ENCODE measurements at regions not wholly inside any gene's neighbourhood (a gene's known extent, or its start where the extent isn't known, plus 50 kb on each side); places are given as distances from the start of the nearest gene placed in this dataset.

- no peak for TF ChIP-seq CTCF (IDR thresholded peaks at IDR 0.05; ENCODE audit: low read length, missing control alignments)
- DNase-seq (ENCODE audit: low read depth) = peak; percentile 30
- no peak overlapping the region for H3K4me3 ChIP-seq (replicated peaks; ENCODE audit: low read depth, low read length)
These were observed 164.8 kb upstream of the SGK1 start for GRCh38 chr6:134482593-134483270.

- TF ChIP-seq CTCF (IDR thresholded peaks at IDR 0.05; ENCODE audit: low read length, missing control alignments) = no peak
- no peak overlapping the region for H3K4me3 ChIP-seq (replicated peaks; ENCODE audit: low read depth, low read length)
- DNase-seq (ENCODE audit: low read depth) = no peak
These were observed 164.1 kb upstream of the SGK1 start for GRCh38 chr6:134481966-134482365.

- H3K4me3 ChIP-seq (replicated peaks; ENCODE audit: low read depth, low read length) = no peak overlapping the region
- peak; percentile 59 for DNase-seq (ENCODE audit: low read depth)
- no peak for TF ChIP-seq CTCF (IDR thresholded peaks at IDR 0.05; ENCODE audit: low read length, missing control alignments)
These were observed 162.7 kb upstream of the SGK1 start for GRCh38 chr6:134480593-134480992.

GRCh38 chr6:134478764-134479399, 161.0 kb upstream of the SGK1 start:
- H3K4me3 ChIP-seq (replicated peaks; ENCODE audit: low read depth, low read length) = no peak overlapping the region
- no peak for TF ChIP-seq CTCF (IDR thresholded peaks at IDR 0.05; ENCODE audit: low read length, missing control alignments)

GRCh38 chr6:134477991-134478635, 160.2 kb upstream of the SGK1 start:
- DNase-seq (ENCODE audit: low read depth) = peak; percentile 33
- no peak overlapping the region for H3K4me3 ChIP-seq (replicated peaks; ENCODE audit: low read depth, low read length)
- no peak for TF ChIP-seq CTCF (IDR thresholded peaks at IDR 0.05; ENCODE audit: low read length, missing control alignments)

More at GRCh38 chr6:134478764-134479399, 161.0 kb upstream of the SGK1 start:
- no peak for DNase-seq (ENCODE audit: low read depth)

- DNase-seq (ENCODE audit: low read depth) = no peak
- TF ChIP-seq CTCF (IDR thresholded peaks at IDR 0.05; ENCODE audit: low read length, missing control alignments) = no peak
- H3K4me3 ChIP-seq (replicated peaks; ENCODE audit: low read depth, low read length) = no peak overlapping the region
These were observed 157.0 kb upstream of the SGK1 start for GRCh38 chr6:134474955-134475354.
